GM18505 (cell line): ENCODE measurements at regions not wholly inside any gene's neighbourhood (a gene's known extent, or its start where the extent isn't known, plus 50 kb on each side); places are given as distances from the start of the nearest gene placed in this dataset.

ENCODE experiments used
- ATAC-seq: cut with Tn5 transposase; IDR thresholded peaks from one replicate; pipeline ENCODE4 v1.9.1; 2021; ENCODE audit not compliant: unreplicated experiment
- POLR2A ChIP-seq: IDR thresholded peaks from 4 replicates; pipeline ENCODE4 v1.6.1; 2011; ENCODE audit warnings: borderline replicate concordance; ENCODE audit not compliant: insufficient read depth, insufficient read length; ENCODE audit errors: extremely low read depth

DNA sequence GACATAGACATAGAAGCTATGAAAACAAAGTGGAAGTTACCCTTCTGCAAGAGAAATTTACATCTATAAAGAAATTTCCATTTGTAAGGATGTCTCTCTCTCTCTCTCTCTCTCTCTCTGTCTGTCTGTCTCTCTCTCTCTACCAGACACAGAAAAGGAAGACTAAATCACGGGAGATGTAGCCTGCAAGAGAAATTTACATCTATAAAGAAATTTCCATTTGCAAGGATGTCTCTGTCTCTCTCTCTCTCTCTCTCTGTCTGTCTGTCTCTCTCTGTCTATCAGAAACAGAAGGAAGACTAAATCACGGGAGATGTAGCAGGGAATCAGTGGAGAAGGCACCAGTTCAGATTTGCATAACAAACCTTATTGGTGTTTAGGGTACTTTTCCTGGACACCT lies 65.6 kb upstream of the CTSO start:
- no peak for TF ChIP-seq POLR2A
- ATAC-seq = no peak

DNA sequence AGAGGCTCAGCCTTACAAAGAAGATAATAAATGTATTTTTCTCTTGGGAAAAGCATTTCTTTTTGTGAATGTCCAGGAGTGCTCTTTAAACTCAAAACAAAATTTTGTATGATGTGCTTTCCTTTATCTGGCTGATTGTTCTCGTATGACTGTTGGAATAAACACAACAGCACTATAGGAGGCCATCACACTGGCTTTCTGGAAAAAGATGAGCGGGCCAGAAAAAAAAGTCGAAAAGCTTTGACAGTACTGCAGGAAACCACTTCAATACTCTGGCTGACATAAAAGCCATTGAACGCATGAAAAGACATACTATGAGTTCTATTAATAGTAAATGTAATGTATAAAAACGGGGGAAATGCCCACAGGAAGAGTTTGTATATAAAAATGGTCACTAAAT lies 64.7 kb upstream of the CTSO start:
- TF ChIP-seq POLR2A = no peak
- ATAC-seq = no peak

DNA sequence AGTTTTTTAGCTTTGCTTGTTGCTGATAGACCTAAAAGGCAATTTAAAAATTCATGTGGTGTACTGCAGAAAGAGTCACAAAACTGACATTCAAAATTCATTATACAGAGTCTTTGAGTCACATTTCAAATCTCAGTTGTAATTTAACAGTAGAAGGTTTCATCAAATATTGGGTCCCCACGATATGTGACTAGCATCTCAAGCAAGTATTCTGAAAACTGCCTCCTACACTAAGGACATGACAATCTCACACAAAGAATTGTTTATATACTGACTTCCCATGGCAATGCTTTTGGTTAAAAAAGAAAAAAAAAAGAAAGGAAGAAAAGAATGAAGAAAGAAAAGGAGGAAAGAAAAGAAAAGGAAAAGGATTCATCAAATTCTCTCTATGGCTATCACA lies 62.1 kb upstream of the CTSO start:
- no peak for TF ChIP-seq POLR2A
- ATAC-seq = no peak

DNA sequence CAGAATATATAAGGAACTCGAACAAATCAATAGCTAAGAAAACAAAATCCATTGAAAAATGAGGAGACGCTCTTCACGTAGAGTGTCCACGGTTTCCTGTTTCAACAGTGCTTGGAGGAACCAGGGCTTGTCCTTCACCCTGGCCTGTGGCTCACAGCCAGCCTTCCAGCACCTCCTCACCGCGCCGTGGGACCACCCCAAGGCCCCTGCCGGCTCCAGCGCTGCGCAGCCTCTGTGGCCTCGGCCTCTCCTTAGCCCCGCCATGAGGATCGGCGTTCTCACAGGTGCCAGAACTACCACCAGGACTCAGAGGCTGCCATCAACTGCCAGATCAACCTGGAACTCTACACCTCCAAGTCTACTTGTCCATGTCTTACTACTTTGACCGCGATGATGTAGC lies 52.5 kb upstream of the CTSO start:
- ATAC-seq = no peak
- TF ChIP-seq POLR2A = no peak
